Kidney (tissue), 13 donors: ENCODE measurements at regions not wholly inside any gene's neighbourhood (a gene's known extent, or its start where the extent isn't known, plus 50 kb on each side); places are given as distances from the start of the nearest gene placed in this dataset.
"Not testable (repeated sequence)": the region's sequence is repeated elsewhere in the genome, so short reads cannot be mapped to it uniquely, and the experiment has no call there.

ENCODE experiments used
- DNase-seq, 5 donors: peaks; one replicate each; pipeline ENCODE4 v3.0.0-alpha.2; 2013 to 2020
- FAIRE-seq: peaks from 2 replicates; lab custom pipeline; 2012; peaks lifted over from hg19 to GRCh38; lab: Jason Lieb, UNC
- H3K27ac ChIP-seq, 2 donors: one replicate each; pipeline ENCODE4 v1.7.0; 2013; ENCODE audit warnings: low read depth in 2 of 2, low read length in 2 of 2, inconsistent platforms in 1 of 2
- H3K27me3 ChIP-seq: one replicate; pipeline ENCODE4 v1.7.1; 2013; ENCODE audit warnings: low read length, inconsistent platforms; ENCODE audit not compliant: control insufficient read depth, insufficient read depth
- H3K36me3 ChIP-seq, 3 donors: one replicate each; pipeline versions ENCODE4 v1.7.0 to v1.7.1; 2013; ENCODE audit warnings: low read length in 3 of 3, control low read depth in 1 of 3, inconsistent platforms in 1 of 3; ENCODE audit not compliant: insufficient read depth in 3 of 3, control insufficient read depth in 2 of 3
- H3K4me1 ChIP-seq, 3 donors: one replicate each; pipeline versions ENCODE4 v1.7.0 to v1.7.1; 2013; ENCODE audit warnings: low read length in 3 of 3, inconsistent platforms in 1 of 3, low read depth in 1 of 3; ENCODE audit not compliant: control insufficient read depth in 2 of 3, insufficient read depth in 2 of 3
- H3K4me3 ChIP-seq, 3 donors: one replicate each; pipeline versions ENCODE4 v1.7.0 to v1.8.1; 2013; ENCODE audit warnings: low read length in 3 of 3, control low read depth in 1 of 3, inconsistent platforms in 1 of 3
- H3K9ac ChIP-seq, 3 donors: one replicate each; pipeline versions ENCODE4 v1.7.0 to v1.7.1; 2013; ENCODE audit warnings: low read length in 3 of 3, control low read depth in 1 of 3, inconsistent platforms in 1 of 3
- H3K9me3 ChIP-seq, 3 donors: one replicate each; pipeline versions ENCODE4 v1.7.0 to v1.7.1; 2013; ENCODE audit warnings: low read length in 3 of 3, control low read depth in 1 of 3, inconsistent platforms in 1 of 3; ENCODE audit not compliant: control insufficient read depth in 2 of 3, insufficient read depth in 1 of 3
- CTCF ChIP-seq: IDR thresholded peaks from 3 replicates; pipeline ENCODE4 v1.5.1; 2012; ENCODE audit warnings: mild to moderate bottlenecking, moderate library complexity, borderline replicate concordance; ENCODE audit not compliant: insufficient read depth; ENCODE audit errors: extremely low read depth
- intact Hi-C: fragments of 100-400 bp; cut with DNase I; formaldehyde crosslinking; loops from one replicate; pipeline ENCODE4 v1.11.1; 2022
- donor health status: control.
- donor health status: control.
- donor health status: control.
- donor health status: control.
- donor health status: control.
- donor health status: DM: yes; HTN: yes; CAD: no.
- donor health status: Normal renal cell carcinoma (clear cell type).

- Histone ChIP-seq H3K4me3 (peak overlapping the region in 2 of 3 donors; percentile 60 to 61), H3K27me3 (no peaks in the 10 kb centered on the region), H3K4me1 (no peaks in the 10 kb centered on the region), H3K9ac (peak overlapping the region in 1 of 3 donors; percentile 51), H3K36me3 (no peaks in the 10 kb centered on the region), H3K27ac (no peak overlapping the region), H3K9me3 (no peaks in the 10 kb centered on the region)
- FAIRE-seq: peak; percentile 60
- TF ChIP-seq CTCF: peak; percentile 77
- intact Hi-C loops: no loop called here
- DNase-seq: peak in 4 of 5 donors; percentile 57 to 83 (median 70)
These were observed 188.5 kb downstream of the ALX1 start for GRCh38 chr12:85468356-85469157.

- not testable (repeated sequence) for H3K27ac ChIP-seq, DNase-seq, H3K9me3 ChIP-seq, H3K9ac ChIP-seq, H3K4me1 ChIP-seq, H3K27me3 ChIP-seq, FAIRE-seq, H3K36me3 ChIP-seq
- peak overlapping the region in 1 of 3 donors; percentile 60 for H3K4me3 ChIP-seq
- intact Hi-C loops: loop anchor here (10.0 kb wide), 1 partner anchor 405 kb away; the partner anchor contains the start of gene NTS
These were observed 189.4 kb downstream of the ALX1 start for GRCh38 chr12:85469158-85470086.

GRCh38 chr12:85475277-85475676, 195.3 kb downstream of the ALX1 start:
- FAIRE-seq: peak; percentile 69
- not testable (repeated sequence) for H3K9ac ChIP-seq, H3K4me3 ChIP-seq, H3K4me1 ChIP-seq, H3K36me3 ChIP-seq, H3K27me3 ChIP-seq, H3K9me3 ChIP-seq, H3K27ac ChIP-seq, DNase-seq
- intact Hi-C loops: loop anchor here (10.0 kb wide), 1 partner anchor 400 kb away; the partner anchor contains the start of gene NTS

- Histone ChIP-seq H3K9me3 (no peaks in the 10 kb centered on the region), H3K27me3 (no peaks in the 10 kb centered on the region), H3K9ac (no peak overlapping the region), H3K4me1 (no peaks in the 10 kb centered on the region), H3K27ac (no peak overlapping the region), H3K4me3 (no peak overlapping the region), H3K36me3 (no peaks in the 10 kb centered on the region)
- no peak for FAIRE-seq
- no peak for DNase-seq
- intact Hi-C loops: loop anchor here (10.0 kb wide), 1 partner anchor 398 kb away; the partner anchor contains the start of gene NTS
- no peak for TF ChIP-seq CTCF
These were observed 196.7 kb downstream of the ALX1 start for GRCh38 chr12:85476756-85477155.
